SU-DHL-6 (cell line): ENCODE measurements at regions not wholly inside any gene's neighbourhood (a gene's known extent, or its start where the extent isn't known, plus 50 kb on each side); places are given as distances from the start of the nearest gene placed in this dataset.

Source experiments
- H2AFZ ChIP-seq: fragments of 200-600 bp; sonication (generic); 2 replicates; pipeline ENCODE4 v1.6.1; 2014; ENCODE audit warnings: low read depth, mild to moderate bottlenecking, moderate library complexity, mixed read lengths, antibody characterized with exemption, low read length; ENCODE audit not compliant: severe bottlenecking
- H3F3A ChIP-seq: fragments of 200-600 bp; shearing (Covaris generic); 2 replicates; pipeline ENCODE4 v1.6.0; 2016; ENCODE audit warnings: antibody characterized with exemption, mild to moderate bottlenecking; ENCODE audit not compliant: insufficient read depth
- H3K27ac ChIP-seq: fragments of 200-600 bp; sonication (generic); 2 replicates; pipeline ENCODE4 v1.5.1; 2016; ENCODE audit warnings: low read depth, mild to moderate bottlenecking, low read length, moderate library complexity, mixed read lengths
- H3K27me3 ChIP-seq: fragments of 200-600 bp; sonication (generic), shearing (Covaris generic); 2 replicates; pipeline ENCODE4 v1.6.0; 2014; ENCODE audit warnings: mild to moderate bottlenecking, low read length
- H3K36me3 ChIP-seq: fragments of 200-600 bp; sonication (generic); 2 replicates; pipeline ENCODE4 v1.6.1; 2014; ENCODE audit warnings: mild to moderate bottlenecking, low read length, mixed read lengths
- H3K4me2 ChIP-seq: fragments of 300-600, 200-600 bp; shearing (Covaris generic), sonication (generic); 2 replicates; pipeline ENCODE4 v1.6.0; 2014; ENCODE audit warnings: low read length, low read depth, mild to moderate bottlenecking; ENCODE audit not compliant: poor library complexity, severe bottlenecking
- H3K4me3 ChIP-seq: fragments of 200-600 bp; sonication (generic); 2 replicates; pipeline ENCODE4 v1.5.1; 2014; ENCODE audit warnings: antibody characterized with exemption, low read length, mild to moderate bottlenecking, mixed read lengths; ENCODE audit not compliant: insufficient read depth, poor library complexity, severe bottlenecking
- H3K79me2 ChIP-seq: fragments of 200-600 bp; sonication (generic); 2 replicates; pipeline ENCODE4 v1.6.1; 2014; ENCODE audit warnings: mild to moderate bottlenecking, low read length, moderate library complexity; ENCODE audit not compliant: insufficient read depth
- H3K9ac ChIP-seq: fragments of 200-600 bp; sonication (generic); 2 replicates; pipeline ENCODE4 v1.7.0; 2014; ENCODE audit warnings: mild to moderate bottlenecking, low read length
- H3K9me2 ChIP-seq: fragments of 200-600 bp; sonication (generic); replicated peaks from 2 replicates; pipeline ENCODE4 v1.6.1; 2014; ENCODE audit warnings: low read length; ENCODE audit not compliant: insufficient read depth
- H3K9me3 ChIP-seq: fragments of 200-600 bp; sonication (generic); 2 replicates; pipeline ENCODE4 v1.6.1; 2014; ENCODE audit warnings: low read length, mixed read lengths; ENCODE audit not compliant: insufficient read depth
- H4K20me1 ChIP-seq: fragments of 200-600 bp; sonication (generic); 2 replicates; pipeline ENCODE4 v1.6.1; 2014; ENCODE audit warnings: low read depth, mild to moderate bottlenecking, antibody characterized with exemption, low read length, moderate library complexity, mixed read lengths
- CTCF ChIP-seq: fragments of 200-600 bp; sonication (generic); IDR thresholded peaks from one replicate; pipeline ENCODE4 v1.5.1; 2017; ENCODE audit warnings: antibody characterized with exemption, mild to moderate bottlenecking, low read length, moderate library complexity; ENCODE audit not compliant: insufficient read depth, poor library complexity, severe bottlenecking
- EZH2phosphoT487 ChIP-seq: fragments of 200-600 bp; sonication (generic), shearing (Covaris generic); conservative IDR thresholded peaks from 2 replicates; pipeline ENCODE4 v1.6.1; 2018; ENCODE audit warnings: mild to moderate bottlenecking, antibody characterized with exemption, low read length, moderate library complexity, mixed read lengths

- Histone ChIP-seq H3K9me3 (no peaks in the 10 kb centered on the region), H3K9ac (no peak overlapping the region), H3K27ac (no peak overlapping the region), H3K4me2 (no peak overlapping the region), H4K20me1 (no peaks in the 10 kb centered on the region), H2AFZ (no peak overlapping the region), H3K36me3 (no peaks in the 10 kb centered on the region), H3K9me2 (no peaks in the 10 kb centered on the region), H3K27me3 (no peaks in the 10 kb centered on the region), H3K4me3 (no peak overlapping the region), H3F3A (no peaks in the 10 kb centered on the region), H3K79me2 (no peaks in the 10 kb centered on the region)
- TF ChIP-seq EZH2phosphoT487 (no peak), CTCF (no peak)
Observed at GRCh38 chr17:11097121-11097520, 143.9 kb upstream of the SHISA6 start.

- H3K36me3 ChIP-seq, result no peaks in the 10 kb centered on the region
- H3F3A ChIP-seq, result no peaks in the 10 kb centered on the region
- no peak overlapping the region for H2AFZ ChIP-seq
- no peaks in the 10 kb centered on the region for H3K9me2 ChIP-seq
- H3K27ac ChIP-seq, result no peak overlapping the region
- H4K20me1 ChIP-seq, result no peaks in the 10 kb centered on the region
- TF ChIP-seq EZH2phosphoT487, result no peak
- TF ChIP-seq CTCF, result no peak
- H3K4me2 ChIP-seq, result no peak overlapping the region
- H3K79me2 ChIP-seq, result no peaks in the 10 kb centered on the region
- no peak overlapping the region for H3K9ac ChIP-seq
- H3K27me3 ChIP-seq, result no peaks in the 10 kb centered on the region
- no peaks in the 10 kb centered on the region for H3K9me3 ChIP-seq
- H3K4me3 ChIP-seq, result no peak overlapping the region
Observed at GRCh38 chr17:11094331-11094730, 146.7 kb upstream of the SHISA6 start.

GRCh38 chr17:11086646-11087340 is 154.2 kb upstream of the SHISA6 start:
- Histone ChIP-seq H3K27me3 (no peaks in the 10 kb centered on the region), H2AFZ (no peak overlapping the region), H3K9me3 (no peaks in the 10 kb centered on the region), H3K36me3 (no peaks in the 10 kb centered on the region), H3K4me3 (no peak overlapping the region), H3K27ac (no peak overlapping the region), H3F3A (no peaks in the 10 kb centered on the region), H4K20me1 (no peaks in the 10 kb centered on the region), H3K9ac (no peak overlapping the region), H3K4me2 (no peak overlapping the region), H3K79me2 (no peaks in the 10 kb centered on the region), H3K9me2 (no peaks in the 10 kb centered on the region)
- TF ChIP-seq CTCF, result no peak
- no peak for TF ChIP-seq EZH2phosphoT487
